Stimulated activated naive CD8-positive, alpha-beta T cell treated with anti-CD3 and anti-CD28 coated beads, Interleukin-15, amount 100 ng/mL, for 72 hours (primary cell): ENCODE measurements at regions not wholly inside any gene's neighbourhood (a gene's known extent, or its start where the extent isn't known, plus 50 kb on each side); places are given as distances from the start of the nearest gene placed in this dataset.
A peak's percentile ranks its signal among the peaks of the same experiment; 100 is the strongest.
"Not testable (repeated sequence)": the region's sequence is repeated elsewhere in the genome, so short reads cannot be mapped to it uniquely, and the experiment has no call there.

Experiments
- ATAC-seq: fragments of 150-1000 bp; cut with Tn5 transposase; 2 replicates; pipeline ENCODE4 v1.10.0; 2021; ENCODE audit warnings: mild to moderate bottlenecking, moderate library complexity
- DNase-seq, 2 donors: peaks; one replicate each; pipeline ENCODE4 v3.0.0; 2021 to 2022
- H3K27ac Mint-ChIP-seq, 2 donors: one replicate each; pipeline ENCODE4 v1.8.0; 2022; ENCODE audit warnings: mild to moderate bottlenecking in 2 of 2, mixed read lengths in 2 of 2, moderate library complexity in 2 of 2
- H3K27me3 Mint-ChIP-seq: one replicate; pipeline ENCODE4 v1.8.0; 2022; ENCODE audit warnings: mixed read lengths
- H3K4me1 Mint-ChIP-seq: one replicate; pipeline ENCODE4 v1.8.0; 2022; ENCODE audit warnings: mild to moderate bottlenecking, mixed read lengths
- H3K4me3 Mint-ChIP-seq, 2 donors: one replicate each; pipeline ENCODE4 v1.8.0; 2022; ENCODE audit warnings: mild to moderate bottlenecking in 2 of 2, mixed read lengths in 2 of 2, moderate library complexity in 1 of 2
- H3K9me3 Mint-ChIP-seq, 2 donors: one replicate each; pipeline ENCODE4 v1.8.0; 2022; ENCODE audit warnings: mixed read lengths in 2 of 2

DNA sequence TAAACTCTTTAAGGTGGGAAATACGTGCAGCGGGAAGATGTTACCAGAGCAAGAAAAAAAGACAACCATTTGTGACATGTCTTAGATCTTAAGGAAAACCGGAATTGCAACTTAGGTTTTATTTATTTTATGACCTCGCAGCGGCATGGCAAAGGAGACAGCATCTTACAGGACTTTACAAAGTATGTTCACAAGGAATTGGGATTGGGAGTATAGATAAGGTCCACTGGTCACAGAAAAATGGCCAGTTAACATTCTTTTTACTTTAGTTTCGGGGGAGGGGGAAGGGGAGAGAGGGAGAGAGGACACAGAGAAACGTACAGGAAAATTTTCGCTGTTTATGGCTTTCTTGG is 104.5 kb upstream of the DIAPH3 start:
- Mint-ChIP-seq H3K4me3 (no peak overlapping the region), H3K4me1 (no peaks in the 10 kb centered on the region), H3K27me3 (no peaks in the 10 kb centered on the region), H3K27ac (no peak overlapping the region), H3K9me3 (no peaks in the 10 kb centered on the region)
- DNase-seq = no peak
- ATAC-seq = no peak

DNA sequence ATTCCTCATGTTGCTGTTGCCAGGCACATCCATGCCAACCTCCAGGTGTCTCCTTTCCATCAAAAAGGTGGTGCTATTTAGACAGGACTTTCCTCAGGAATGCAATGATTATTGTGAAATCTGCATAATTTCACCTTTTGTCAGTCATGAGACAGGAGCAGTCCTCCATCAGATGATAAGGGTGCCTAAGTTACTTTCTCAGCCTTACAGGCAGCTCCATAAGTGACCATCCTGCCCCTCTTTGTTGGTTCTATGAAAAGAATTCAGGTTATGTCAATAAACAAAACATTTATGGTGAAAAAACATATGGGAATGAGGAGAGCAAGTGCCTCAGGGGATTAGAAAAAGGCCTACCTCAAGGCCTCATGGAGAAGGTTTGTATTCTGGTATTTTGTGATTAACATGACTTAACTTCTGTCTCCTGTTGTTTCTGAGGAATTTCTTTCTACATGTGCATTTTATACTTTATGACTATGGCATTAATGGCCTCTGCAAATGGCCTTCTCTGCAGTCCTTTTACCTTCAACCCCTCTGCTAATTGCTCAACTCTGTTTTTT is 110.3 kb upstream of the DIAPH3 start:
- H3K4me1 Mint-ChIP-seq = no peaks in the 10 kb centered on the region
- no peaks in the 10 kb centered on the region for H3K27me3 Mint-ChIP-seq
- no peak overlapping the region for H3K4me3 Mint-ChIP-seq
- no peak for DNase-seq
- H3K9me3 Mint-ChIP-seq = peaks cover 4 to 13% of the 10 kb centered on the region in 2 donors
- H3K27ac Mint-ChIP-seq = no peak overlapping the region
- ATAC-seq = no peak

- Mint-ChIP-seq H3K27ac (no peak overlapping the region), H3K4me1 (no peaks in the 10 kb centered on the region), H3K27me3 (no peaks in the 10 kb centered on the region), H3K4me3 (no peak overlapping the region), H3K9me3 (peaks cover 4 to 13% of the 10 kb centered on the region in 2 donors)
- ATAC-seq (no peak), DNase-seq (no peak)
Observed at GRCh38 chr13:60274655-60275054, 110.9 kb upstream of the DIAPH3 start.

GRCh38 chr13:60275208-60275607 is 111.5 kb upstream of the DIAPH3 start:
- H3K27me3 Mint-ChIP-seq = no peaks in the 10 kb centered on the region
- ATAC-seq (no peak), DNase-seq (no peak)
- H3K9me3 Mint-ChIP-seq = peaks cover 4 to 13% of the 10 kb centered on the region in 2 donors
- H3K4me3 Mint-ChIP-seq = no peak overlapping the region
- no peaks in the 10 kb centered on the region for H3K4me1 Mint-ChIP-seq
- H3K27ac Mint-ChIP-seq = no peak overlapping the region

GRCh38 chr13:60280524-60280923 is 116.5 kb upstream of the TDRD3 start:
- not testable (repeated sequence) for ATAC-seq, H3K9me3 Mint-ChIP-seq, DNase-seq, H3K4me3 Mint-ChIP-seq, H3K4me1 Mint-ChIP-seq
- Mint-ChIP-seq H3K27me3 (peaks cover 16% of the 10 kb centered on the region), H3K27ac (peak overlapping the region in 1 of 2 donors; percentile 16)

DNA sequence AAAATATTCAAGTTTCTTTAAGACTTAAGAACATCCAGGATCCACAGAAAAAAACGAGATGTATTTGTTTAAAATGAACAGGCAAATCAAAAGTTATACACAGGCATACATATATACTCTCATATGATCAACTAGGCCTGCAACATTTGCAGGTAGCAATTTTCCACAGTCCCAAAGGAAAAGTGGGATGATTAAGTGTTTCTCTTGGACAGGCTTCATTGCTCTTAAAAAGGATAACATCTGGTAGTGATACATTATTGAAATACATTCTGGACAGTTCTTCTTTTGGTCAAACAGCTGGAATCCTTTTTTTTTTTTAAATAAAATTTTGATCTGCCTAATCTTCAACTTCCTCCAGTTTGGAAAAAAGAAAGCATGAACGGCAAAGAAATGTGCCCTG is 114.8 kb upstream of the TDRD3 start:
- H3K4me3 Mint-ChIP-seq = no peak overlapping the region
- ATAC-seq = no peak
- no peaks in the 10 kb centered on the region for H3K4me1 Mint-ChIP-seq
- H3K27me3 Mint-ChIP-seq = peaks cover 16% of the 10 kb centered on the region
- H3K27ac Mint-ChIP-seq = no peak overlapping the region
- DNase-seq = no peak
- H3K9me3 Mint-ChIP-seq = no peaks in the 10 kb centered on the region

DNA sequence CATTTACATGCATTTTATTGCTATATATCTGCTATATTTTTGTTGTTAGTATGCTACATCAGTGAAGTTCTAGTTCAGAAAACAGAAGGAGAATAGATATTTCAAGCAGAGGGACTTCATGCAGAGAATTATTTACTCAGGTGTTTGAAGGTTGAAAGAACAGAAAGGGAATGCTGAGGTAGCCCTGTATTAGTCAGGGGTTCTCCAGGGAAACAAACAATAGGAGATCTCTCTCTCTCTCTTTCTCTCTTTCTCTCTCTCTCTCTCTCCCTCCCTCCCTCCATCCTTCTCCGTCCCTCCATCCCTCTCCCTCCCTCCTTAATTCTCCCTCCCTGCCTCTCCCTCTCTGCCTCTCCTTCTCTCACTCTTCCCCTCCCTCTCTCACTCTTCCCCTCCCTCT is 114.3 kb upstream of the TDRD3 start:
- Mint-ChIP-seq H3K4me1 (no peaks in the 10 kb centered on the region), H3K4me3 (no peak overlapping the region), H3K27ac (no peak overlapping the region), H3K27me3 (peaks cover 16% of the 10 kb centered on the region), H3K9me3 (no peaks in the 10 kb centered on the region)
- ATAC-seq (no peak), DNase-seq (no peak)

DNA sequence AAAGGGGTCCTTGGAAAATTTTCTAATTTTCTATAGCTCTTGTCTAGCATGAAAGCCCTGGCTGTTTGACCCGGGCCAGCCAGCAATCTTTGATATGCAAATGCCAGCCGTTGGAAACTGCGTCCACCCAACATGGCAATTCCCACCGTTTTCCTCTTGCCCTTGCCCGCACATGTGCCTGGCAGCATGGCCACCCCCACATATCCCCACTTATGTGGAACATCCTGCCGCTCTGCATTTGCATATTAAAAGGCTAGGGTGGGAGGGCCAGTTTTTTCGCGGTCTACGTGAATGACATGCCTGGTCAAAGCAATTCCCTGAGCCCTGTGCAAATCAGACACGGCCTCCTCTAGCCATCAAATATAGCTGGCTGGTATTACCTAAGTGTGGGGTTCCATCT is 110.3 kb upstream of the TDRD3 start:
- H3K27me3 Mint-ChIP-seq = peaks cover 8% of the 10 kb centered on the region

DNA sequence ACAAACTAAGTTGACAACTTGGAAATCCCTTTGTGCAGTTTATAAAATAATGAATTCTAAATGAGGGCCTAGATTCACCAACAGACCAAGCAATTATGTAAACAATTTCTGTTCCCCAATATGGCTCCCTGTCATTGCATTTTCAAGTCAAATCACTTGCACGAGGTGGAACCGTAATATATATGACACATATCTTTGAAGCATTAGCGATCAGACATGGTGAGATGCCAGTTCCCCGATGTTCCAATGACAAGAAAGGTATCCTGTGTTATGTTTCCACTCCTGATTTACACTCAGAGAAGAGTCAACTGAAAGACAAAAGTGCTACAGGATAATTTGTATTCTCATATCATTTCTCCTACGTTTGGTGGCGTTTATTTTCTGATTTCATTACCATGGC is 108.5 kb upstream of the TDRD3 start:
- H3K27me3 Mint-ChIP-seq = peaks cover 2% of the 10 kb centered on the region
- no peaks in the 10 kb centered on the region for H3K4me1 Mint-ChIP-seq
- H3K4me3 Mint-ChIP-seq = no peak overlapping the region
- no peaks in the 10 kb centered on the region for H3K9me3 Mint-ChIP-seq
- H3K27ac Mint-ChIP-seq = no peak overlapping the region
- DNase-seq (no peak), ATAC-seq (no peak)

More for the DNA sequence above, 110.3 kb upstream of the TDRD3 start:
- ATAC-seq = no peak
- DNase-seq = no peak
- no peaks in the 10 kb centered on the region for H3K9me3 Mint-ChIP-seq
- H3K4me1 Mint-ChIP-seq = no peaks in the 10 kb centered on the region
- H3K27ac Mint-ChIP-seq = no peak overlapping the region
- H3K4me3 Mint-ChIP-seq = no peak overlapping the region

- H3K4me1 Mint-ChIP-seq = no peaks in the 10 kb centered on the region
- no peak overlapping the region for H3K4me3 Mint-ChIP-seq
- H3K27ac Mint-ChIP-seq = no peak overlapping the region
- H3K9me3 Mint-ChIP-seq = no peaks in the 10 kb centered on the region
- DNase-seq (no peak), ATAC-seq (no peak)
- peaks cover 17% of the 10 kb centered on the region for H3K27me3 Mint-ChIP-seq
Observed at GRCh38 chr13:60303166-60303565, 93.9 kb upstream of the TDRD3 start.

GRCh38 chr13:60311527-60311926 is 85.5 kb upstream of the TDRD3 start:
- H3K27ac Mint-ChIP-seq = no peak overlapping the region
- ATAC-seq = peak; percentile 48
- H3K27me3 Mint-ChIP-seq = peaks cover 7% of the 10 kb centered on the region
- no peak overlapping the region for H3K4me3 Mint-ChIP-seq
- H3K9me3 Mint-ChIP-seq = no peaks in the 10 kb centered on the region
- peaks cover 10% of the 10 kb centered on the region for H3K4me1 Mint-ChIP-seq
- no peak for DNase-seq

- H3K4me3 Mint-ChIP-seq = no peak overlapping the region
- no peaks in the 10 kb centered on the region for H3K9me3 Mint-ChIP-seq
- peaks cover 8% of the 10 kb centered on the region for H3K27me3 Mint-ChIP-seq
- H3K4me1 Mint-ChIP-seq = peaks cover 10% of the 10 kb centered on the region
- ATAC-seq (no peak), DNase-seq (no peak)
- H3K27ac Mint-ChIP-seq = no peak overlapping the region
Observed at GRCh38 chr13:60312851-60313505, 84.0 kb upstream of the TDRD3 start.

DNA sequence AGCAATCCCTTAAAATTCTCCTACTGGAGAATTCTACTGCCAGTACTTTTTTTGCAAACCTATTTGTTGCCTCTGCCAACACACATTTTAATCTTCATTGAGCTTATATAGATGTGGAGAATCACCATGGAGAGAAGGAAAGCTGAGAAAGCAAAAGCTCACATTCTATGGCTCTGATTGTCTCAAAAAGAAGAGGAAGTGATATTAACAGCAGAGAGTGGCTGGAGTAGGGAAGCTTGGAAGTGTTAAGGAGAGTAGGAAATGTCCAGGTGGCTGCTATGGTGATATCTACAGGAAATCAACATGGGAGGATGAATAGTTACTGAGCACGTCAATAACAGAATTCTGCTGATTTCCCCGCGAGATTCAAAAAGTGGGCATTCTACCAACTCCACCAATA is 78.8 kb upstream of the TDRD3 start:
- no peak for DNase-seq
- H3K9me3 Mint-ChIP-seq = no peaks in the 10 kb centered on the region
- no peak for ATAC-seq

GRCh38 chr13:60324131-60324530 is 72.9 kb upstream of the TDRD3 start:
- Mint-ChIP-seq H3K9me3 (no peaks in the 10 kb centered on the region), H3K27me3 (peaks cover 10% of the 10 kb centered on the region)
- no peak for ATAC-seq

More for the DNA sequence above, 78.8 kb upstream of the TDRD3 start:
- Mint-ChIP-seq H3K4me3 (no peak overlapping the region), H3K27ac (no peak overlapping the region), H3K4me1 (no peaks in the 10 kb centered on the region), H3K27me3 (peaks cover 22% of the 10 kb centered on the region)

GRCh38 chr13:60326273-60326672 is 70.7 kb upstream of the TDRD3 start:
- no peak overlapping the region for H3K27ac Mint-ChIP-seq
- DNase-seq = no peak
- H3K27me3 Mint-ChIP-seq = peaks cover 3% of the 10 kb centered on the region

More at GRCh38 chr13:60324131-60324530, 72.9 kb upstream of the TDRD3 start:
- no peak overlapping the region for H3K4me3 Mint-ChIP-seq
- no peak for DNase-seq
- H3K27ac Mint-ChIP-seq = peak overlapping the region in 1 of 2 donors; percentile 83
- H3K4me1 Mint-ChIP-seq = no peaks in the 10 kb centered on the region

GRCh38 chr13:60327511-60327910 is 69.5 kb upstream of the TDRD3 start:
- H3K4me3 Mint-ChIP-seq = no peak overlapping the region
- no peak for ATAC-seq

More at GRCh38 chr13:60326273-60326672, 70.7 kb upstream of the TDRD3 start:
- H3K4me1 Mint-ChIP-seq = no peaks in the 10 kb centered on the region
- no peak overlapping the region for H3K4me3 Mint-ChIP-seq
- no peak for ATAC-seq
- H3K9me3 Mint-ChIP-seq = no peaks in the 10 kb centered on the region

DNA sequence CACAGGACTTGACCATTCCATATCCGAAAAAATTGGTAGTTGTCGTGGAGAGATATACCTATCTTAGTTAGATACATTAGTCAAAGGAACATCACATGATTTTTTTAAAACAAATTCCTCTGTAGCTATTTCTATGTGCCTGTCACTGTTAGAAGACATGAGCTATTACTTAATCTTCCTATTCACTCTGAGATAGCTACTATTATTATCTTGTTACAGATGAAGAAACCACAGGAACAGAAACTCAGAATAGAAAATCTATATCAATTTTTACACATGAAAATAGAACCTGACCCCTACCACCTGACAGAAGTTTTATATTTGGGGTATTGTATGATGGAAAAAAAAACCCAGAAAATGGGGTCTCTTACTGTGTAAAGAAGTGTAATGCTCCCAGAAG is 68.9 kb upstream of the TDRD3 start:
- H3K4me1 Mint-ChIP-seq = no peaks in the 10 kb centered on the region
- ATAC-seq (no peak), DNase-seq (no peak)
- H3K27me3 Mint-ChIP-seq = no peaks in the 10 kb centered on the region
- H3K4me3 Mint-ChIP-seq = no peak overlapping the region
- H3K27ac Mint-ChIP-seq = no peak overlapping the region
- no peaks in the 10 kb centered on the region for H3K9me3 Mint-ChIP-seq

More at GRCh38 chr13:60327511-60327910, 69.5 kb upstream of the TDRD3 start:
- H3K4me1 Mint-ChIP-seq = no peaks in the 10 kb centered on the region
- H3K27ac Mint-ChIP-seq = no peak overlapping the region
- no peak for DNase-seq
- no peaks in the 10 kb centered on the region for H3K27me3 Mint-ChIP-seq
- no peaks in the 10 kb centered on the region for H3K9me3 Mint-ChIP-seq
